GM23248 (cell line): ENCODE measurements at regions not wholly inside any gene's neighbourhood (a gene's known extent, or its start where the extent isn't known, plus 50 kb on each side); places are given as distances from the start of the nearest gene placed in this dataset.
"Not testable (repeated sequence)": the region's sequence is repeated elsewhere in the genome, so short reads cannot be mapped to it uniquely, and the experiment has no call there.

Experiments used
- DNase-seq: peaks from one replicate; pipeline ENCODE4 v3.0.0-alpha.2; 2015
- H2AFZ ChIP-seq: fragments of 200-600 bp; sonication (generic); 2 replicates; pipeline ENCODE4 v1.6.1; 2016; ENCODE audit warnings: antibody characterized with exemption
- H3F3A ChIP-seq: fragments of 200-600 bp; sonication (generic); 2 replicates; pipeline ENCODE4 v1.6.1; 2016; ENCODE audit warnings: mild to moderate bottlenecking, antibody characterized with exemption, mixed run types; ENCODE audit not compliant: insufficient read depth
- H3K27ac ChIP-seq: fragments of 200-600 bp; sonication (generic); 2 replicates; pipeline ENCODE4 v1.5.1; 2016; ENCODE audit warnings: mild to moderate bottlenecking
- H3K27me3 ChIP-seq: fragments of 200-600 bp; sonication (generic); replicated peaks from 2 replicates; pipeline ENCODE4 v1.6.1; 2016; ENCODE audit warnings: mild to moderate bottlenecking; ENCODE audit not compliant: insufficient read depth
- H3K36me3 ChIP-seq: fragments of 200-600 bp; sonication (generic); 2 replicates; pipeline ENCODE4 v1.6.1; 2016; ENCODE audit warnings: low read depth, mild to moderate bottlenecking
- H3K4me1 ChIP-seq: fragments of 200-600 bp; sonication (generic); 2 replicates; pipeline ENCODE4 v1.6.1; 2016; ENCODE audit warnings: mild to moderate bottlenecking; ENCODE audit not compliant: insufficient read depth
- H3K4me2 ChIP-seq: fragments of 200-600 bp; sonication (generic); one replicate; pipeline ENCODE4 v1.6.1; 2016; ENCODE audit warnings: mild to moderate bottlenecking; ENCODE audit not compliant: unreplicated experiment
- H3K4me3 ChIP-seq: fragments of 200-600 bp; sonication (generic); 2 replicates; pipeline ENCODE4 v1.5.1; 2016; ENCODE audit warnings: mild to moderate bottlenecking
- H3K79me2 ChIP-seq: fragments of 200-600 bp; sonication (generic); 2 replicates; pipeline ENCODE4 v1.6.1; 2016; ENCODE audit warnings: mild to moderate bottlenecking; ENCODE audit not compliant: insufficient read depth
- H3K9ac ChIP-seq: fragments of 200-600 bp; sonication (generic); 2 replicates; pipeline ENCODE4 v1.6.1; 2016; ENCODE audit warnings: mild to moderate bottlenecking
- H3K9me2 ChIP-seq: fragments of 200-600 bp; sonication (generic); 2 replicates; pipeline ENCODE4 v1.6.1; 2016; ENCODE audit warnings: mixed run types, mild to moderate bottlenecking, moderate library complexity; ENCODE audit not compliant: insufficient read depth
- H3K9me3 ChIP-seq: fragments of 200-600 bp; sonication (generic); one replicate; pipeline ENCODE4 v1.6.1; 2017; ENCODE audit warnings: low read depth
- H4K20me1 ChIP-seq: fragments of 200-600 bp; sonication (generic); 2 replicates; pipeline ENCODE4 v1.6.0; 2016; ENCODE audit not compliant: insufficient read depth
- EZH2 ChIP-seq: fragments of 200-600 bp; sonication (generic); IDR thresholded peaks from 2 replicates; pipeline ENCODE4 v1.6.1; 2018; ENCODE audit warnings: antibody characterized with exemption, mild to moderate bottlenecking; ENCODE audit not compliant: insufficient read depth, poor library complexity, severe bottlenecking
- EZH2phosphoT487 ChIP-seq: fragments of 200-600 bp; sonication (generic); IDR thresholded peaks from 2 replicates; pipeline ENCODE4 v1.6.1; 2018; ENCODE audit warnings: antibody characterized with exemption, moderate library complexity, mild to moderate bottlenecking, low read depth; ENCODE audit not compliant: insufficient read depth
- WGBS, 2 experiments: methylation state at CpG; one replicate each; pipeline ENCODE4 v1.1.6; 2015 to 2017; ENCODE audit warnings: low lambda C conversion rate in 2 of 2, low coverage in 1 of 2; ENCODE audit errors: missing lambda C conversion rate in 2 of 2; 5-methylcytosine and 5-hydroxymethylcytosine counted together
- in situ Hi-C: fragments of 300-500 bp; cut with MboI; formaldehyde crosslinking; loops from 2 replicates; pipeline ENCODE4 v1.15.0; 2020

- no peak overlapping the region for H3K9ac ChIP-seq
- no peaks in the 10 kb centered on the region for H3K9me2 ChIP-seq
- H4K20me1 ChIP-seq, result no peaks in the 10 kb centered on the region
- no peaks in the 10 kb centered on the region for H3K79me2 ChIP-seq
- no peaks in the 10 kb centered on the region for H3F3A ChIP-seq
- H3K9me3 ChIP-seq, result no peaks in the 10 kb centered on the region
- no peak overlapping the region for H3K4me2 ChIP-seq
- TF ChIP-seq EZH2phosphoT487 (no peak), EZH2 (no peak)
- no peaks in the 10 kb centered on the region for H3K4me1 ChIP-seq
- no peaks in the 10 kb centered on the region for H3K27me3 ChIP-seq
- no peak for DNase-seq
- H3K4me3 ChIP-seq, result no peak overlapping the region
- no peak overlapping the region for H3K27ac ChIP-seq
- no peaks in the 10 kb centered on the region for H3K36me3 ChIP-seq
- no peak overlapping the region for H2AFZ ChIP-seq
- WGBS, 2 experiments, result 2 to 8% methylated on average over 1 of the region's 1 CpG
- in situ Hi-C loops, result no loop called here
Measured at GRCh38 chr1:106406114-106406513, 650.4 kb upstream of the PRMT6 start.

GRCh38 chr1:106412321-106412720, 644.2 kb upstream of the PRMT6 start:
- H4K20me1 ChIP-seq, H3K4me3 ChIP-seq, H2AFZ ChIP-seq, H3K36me3 ChIP-seq, H3F3A ChIP-seq, H3K9ac ChIP-seq, DNase-seq, H3K9me3 ChIP-seq, H3K4me2 ChIP-seq, H3K27me3 ChIP-seq, in situ Hi-C loops, H3K79me2 ChIP-seq, H3K27ac ChIP-seq, H3K9me2 ChIP-seq, H3K4me1 ChIP-seq: not testable (repeated sequence)
- WGBS, 2 experiments, result 52 to 55% methylated on average over 11 to 17 of the region's 18 CpGs

- Histone ChIP-seq H3K4me2 (no peak overlapping the region), H3K9me2 (no peaks in the 10 kb centered on the region), H3K27me3 (no peaks in the 10 kb centered on the region), H3K27ac (no peak overlapping the region), H3K4me3 (no peak overlapping the region), H2AFZ (no peak overlapping the region), H3F3A (no peaks in the 10 kb centered on the region), H3K79me2 (no peaks in the 10 kb centered on the region), H3K36me3 (no peaks in the 10 kb centered on the region), H4K20me1 (no peaks in the 10 kb centered on the region), H3K9me3 (no peaks in the 10 kb centered on the region), H3K9ac (no peak overlapping the region), H3K4me1 (no peaks in the 10 kb centered on the region)
- no peak for TF ChIP-seq EZH2phosphoT487
- no peak for TF ChIP-seq EZH2
- 31 to 35% methylated on average over 1 of the region's 1 CpG for WGBS, 2 experiments
- DNase-seq, result no peak
- in situ Hi-C loops, result no loop called here
Measured at GRCh38 chr1:106435269-106435668, 621.2 kb upstream of the PRMT6 start.

GRCh38 chr1:106439475-106439874, 617.0 kb upstream of the PRMT6 start:
- no peaks in the 10 kb centered on the region for H3K4me1 ChIP-seq
- H4K20me1 ChIP-seq, result no peaks in the 10 kb centered on the region
- TF ChIP-seq EZH2phosphoT487, result no peak
- TF ChIP-seq EZH2, result no peak
- no peak for DNase-seq
- in situ Hi-C loops, result no loop called here
- no peak overlapping the region for H3K27ac ChIP-seq
- no peaks in the 10 kb centered on the region for H3K27me3 ChIP-seq
- H3K9me2 ChIP-seq, result no peaks in the 10 kb centered on the region
- H3K79me2 ChIP-seq, result no peaks in the 10 kb centered on the region
- H3K36me3 ChIP-seq, result no peaks in the 10 kb centered on the region
- H2AFZ ChIP-seq, result no peak overlapping the region
- H3K4me3 ChIP-seq, result no peak overlapping the region
- no peak overlapping the region for H3K9ac ChIP-seq
- no peak overlapping the region for H3K4me2 ChIP-seq
- no peaks in the 10 kb centered on the region for H3F3A ChIP-seq
- WGBS, 2 experiments, result 29 to 34% methylated on average over 4 of the region's 4 CpGs
- no peaks in the 10 kb centered on the region for H3K9me3 ChIP-seq

GRCh38 chr1:106447466-106447865, 609.0 kb upstream of the PRMT6 start:
- Histone ChIP-seq H4K20me1 (no peaks in the 10 kb centered on the region), H3K9ac (no peak overlapping the region), H3K4me2 (no peak overlapping the region), H2AFZ (no peak overlapping the region), H3K9me2 (no peaks in the 10 kb centered on the region), H3K4me3 (no peak overlapping the region), H3F3A (no peaks in the 10 kb centered on the region), H3K79me2 (no peaks in the 10 kb centered on the region), H3K36me3 (no peaks in the 10 kb centered on the region), H3K4me1 (no peaks in the 10 kb centered on the region), H3K27ac (no peak overlapping the region), H3K9me3 (no peaks in the 10 kb centered on the region), H3K27me3 (no peaks in the 10 kb centered on the region)
- no peak for DNase-seq
- in situ Hi-C loops, result no loop called here
- TF ChIP-seq EZH2phosphoT487 (no peak), EZH2 (no peak)
